Fibroblast of lung (primary cell): ENCODE measurements at regions not wholly inside any gene's neighbourhood (a gene's known extent, or its start where the extent isn't known, plus 50 kb on each side); places are given as distances from the start of the nearest gene placed in this dataset.

Source experiments
- DNase-seq, 2 donors: peaks; one replicate each; pipeline versions ENCODE4 v3.0.0 to v3.0.0-alpha.2; 2010; ENCODE audit warnings: low read depth in 2 of 2
- H2AFZ ChIP-seq: 2 replicates; pipeline ENCODE4 v1.5.1; 2012; ENCODE audit warnings: low read length, control low read depth, inconsistent platforms
- H3K27ac ChIP-seq: 2 replicates; pipeline ENCODE4 v1.5.1; 2011; ENCODE audit warnings: low read length, control low read depth; ENCODE audit not compliant: insufficient read depth
- H3K27me3 ChIP-seq: 2 replicates; pipeline ENCODE4 v1.5.1; 2011; ENCODE audit warnings: mild to moderate bottlenecking, low read length; ENCODE audit not compliant: control insufficient read depth, insufficient read depth
- H3K36me3 ChIP-seq: 2 replicates; pipeline ENCODE4 v1.5.1; 2011; ENCODE audit warnings: low read length; ENCODE audit not compliant: control insufficient read depth, insufficient read depth
- H3K4me1 ChIP-seq: 2 replicates; pipeline ENCODE4 v1.5.1; 2011; ENCODE audit warnings: low read length; ENCODE audit not compliant: control insufficient read depth, insufficient read depth; ENCODE audit errors: extremely low read depth
- H3K4me2 ChIP-seq: 2 replicates; pipeline ENCODE4 v1.5.1; 2011; ENCODE audit warnings: low read length, control low read depth; ENCODE audit not compliant: insufficient read depth; ENCODE audit errors: extremely low read depth
- H3K4me3 ChIP-seq, 4 experiments: fragments of 200-600 bp in 1 of 4; sonication (generic) in 1 of 4; replicated peaks in 1 of 4; 2 replicates each; pipeline ENCODE4 v1.5.1; 2011 to 2016; ENCODE audit warnings: low read length in 4 of 4, low read depth in 3 of 4, mild to moderate bottlenecking in 3 of 4, control low read depth in 2 of 4, inconsistent platforms in 1 of 4, mixed read lengths in 1 of 4; ENCODE audit not compliant: insufficient read depth in 1 of 4; ENCODE audit errors: control extremely low read depth in 1 of 4
- H3K79me2 ChIP-seq: 2 replicates; pipeline ENCODE4 v1.5.1; 2012; ENCODE audit warnings: mild to moderate bottlenecking, low read length, inconsistent platforms; ENCODE audit not compliant: control insufficient read depth, insufficient read depth
- H3K9ac ChIP-seq: 2 replicates; pipeline ENCODE4 v1.5.1; 2011; ENCODE audit warnings: mild to moderate bottlenecking, low read length, control low read depth; ENCODE audit not compliant: insufficient read depth
- H3K9me3 ChIP-seq: 2 replicates; pipeline ENCODE4 v1.5.1; 2012; ENCODE audit warnings: low read depth, low read length; ENCODE audit not compliant: control insufficient read depth, insufficient read depth
- H4K20me1 ChIP-seq: 2 replicates; pipeline ENCODE4 v1.5.1; 2011; ENCODE audit warnings: low read length; ENCODE audit not compliant: control insufficient read depth, insufficient read depth; ENCODE audit errors: extremely low read depth
- CTCF ChIP-seq, 2 donors: IDR thresholded peaks in 1 of 2; conservative IDR thresholded peaks in 1 of 2; 1 replicate in 1 of 2; 2 replicates in 1 of 2; pipeline ENCODE4 v1.5.1; 2011 to 2012; ENCODE audit warnings: low read length in 2 of 2, control low read depth in 1 of 2, inconsistent platforms in 1 of 2, low read depth in 1 of 2, mild to moderate bottlenecking in 1 of 2
- EZH2 ChIP-seq: IDR thresholded peaks from 2 replicates; pipeline ENCODE4 v1.5.1; 2012; ENCODE audit warnings: low read length, control low read depth, mild to moderate bottlenecking; ENCODE audit errors: missing control alignments

- DNase-seq, result peak in 1 of 2 donors; percentile 29
- no peak for TF ChIP-seq EZH2
- TF ChIP-seq CTCF (conservative IDR thresholded peaks at IDR 0.05 in 1 of 2, IDR thresholded peaks at IDR 0.05 in 1 of 2; ENCODE audit: low read depth in 1 of 2, low read length in 2 of 2), result no peak
- Histone ChIP-seq H3K27me3 (no peaks in the 10 kb centered on the region), H3K4me1 (no peaks in the 10 kb centered on the region), H3K9me3 (no peaks in the 10 kb centered on the region), H2AFZ (no peak overlapping the region), H3K4me3 (no peak overlapping the region), H3K36me3 (no peaks in the 10 kb centered on the region), H3K9ac (no peak overlapping the region), H3K79me2 (no peaks in the 10 kb centered on the region), H3K27ac (no peak overlapping the region), H3K4me2 (no peak overlapping the region), H4K20me1 (no peaks in the 10 kb centered on the region)
Measured at GRCh38 chr4:11297627-11298026, 131.1 kb downstream of the HS3ST1 start.

GRCh38 chr4:11297201-11297600 is 131.5 kb downstream of the HS3ST1 start:
- Histone ChIP-seq H3K36me3 (no peaks in the 10 kb centered on the region), H3K9me3 (no peaks in the 10 kb centered on the region), H3K27me3 (no peaks in the 10 kb centered on the region), H3K4me2 (no peak overlapping the region), H2AFZ (no peak overlapping the region), H3K79me2 (no peaks in the 10 kb centered on the region), H3K4me1 (no peaks in the 10 kb centered on the region), H3K27ac (no peak overlapping the region), H3K4me3 (no peak overlapping the region), H3K9ac (no peak overlapping the region), H4K20me1 (no peaks in the 10 kb centered on the region)
- TF ChIP-seq CTCF (conservative IDR thresholded peaks at IDR 0.05 in 1 of 2, IDR thresholded peaks at IDR 0.05 in 1 of 2; ENCODE audit: low read depth in 1 of 2, low read length in 2 of 2) (no peak), EZH2 (no peak)
- peak in 1 of 2 donors; percentile 71 for DNase-seq

GRCh38 chr4:11293866-11294265 is 134.8 kb downstream of the HS3ST1 start:
- Histone ChIP-seq H3K36me3 (no peaks in the 10 kb centered on the region), H3K9me3 (no peaks in the 10 kb centered on the region), H3K79me2 (no peaks in the 10 kb centered on the region), H3K4me1 (no peaks in the 10 kb centered on the region), H2AFZ (no peak overlapping the region), H3K27me3 (no peaks in the 10 kb centered on the region), H4K20me1 (no peaks in the 10 kb centered on the region), H3K9ac (no peak overlapping the region), H3K27ac (no peak overlapping the region), H3K4me3 (no peak overlapping the region), H3K4me2 (no peak overlapping the region)
- DNase-seq, result peak in 1 of 2 donors; percentile 68
- TF ChIP-seq EZH2 (no peak), CTCF (conservative IDR thresholded peaks at IDR 0.05 in 1 of 2, IDR thresholded peaks at IDR 0.05 in 1 of 2; ENCODE audit: low read depth in 1 of 2, low read length in 2 of 2) (no peak)
